ENCODE measurements at regions not wholly inside any gene's neighbourhood (a gene's known extent, or its start where the extent isn't known, plus 50 kb on each side); places are given as distances from the start of the nearest gene placed in this dataset.

DNA sequence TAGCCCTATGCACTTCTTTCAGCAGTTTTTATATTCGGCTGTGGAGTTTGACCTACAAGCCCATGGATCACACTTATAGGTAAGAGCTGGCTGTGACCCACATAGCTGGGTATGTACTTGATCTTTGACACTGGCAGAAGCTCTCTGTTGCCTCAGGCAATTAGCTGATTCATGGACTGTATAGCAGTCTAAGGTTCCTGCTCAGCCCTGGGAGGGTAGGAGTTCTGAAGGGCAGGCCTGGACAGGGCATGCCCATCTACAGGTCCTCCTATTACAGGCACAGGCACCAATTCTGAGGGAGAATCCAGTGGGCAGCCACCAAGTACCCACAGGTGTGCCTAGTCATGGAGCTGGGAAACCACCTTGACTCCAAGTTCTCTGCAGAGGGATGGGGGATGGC is 301.8 kb upstream of the GALNT5 start:
- no peak for DNase-seq (ENCODE audit: extremely low read depth, low read depth)
- no peak overlapping the region for H3K4me3 ChIP-seq (replicated peaks; ENCODE audit: low read depth, low read length)
- no peak for TF ChIP-seq CTCF (IDR thresholded peaks at IDR 0.05; ENCODE audit: low read depth, low read length, missing control alignments)

- DNase-seq (ENCODE audit: extremely low read depth, low read depth) = no peak
- H3K4me3 ChIP-seq (replicated peaks; ENCODE audit: low read depth, low read length) = no peak overlapping the region
- TF ChIP-seq CTCF (IDR thresholded peaks at IDR 0.05; ENCODE audit: low read depth, low read length, missing control alignments) = no peak
Measured at GRCh38 chr2:156956161-156956560, 301.3 kb upstream of the GALNT5 start.

GRCh38 chr2:156958374-156958773 is 299.1 kb upstream of the GALNT5 start:
- no peak for TF ChIP-seq CTCF (IDR thresholded peaks at IDR 0.05; ENCODE audit: low read depth, low read length, missing control alignments)
- H3K4me3 ChIP-seq (replicated peaks; ENCODE audit: low read depth, low read length) = no peak overlapping the region
- DNase-seq (ENCODE audit: extremely low read depth, low read depth) = no peak

- no peak for DNase-seq (ENCODE audit: extremely low read depth, low read depth)
- TF ChIP-seq CTCF (IDR thresholded peaks at IDR 0.05; ENCODE audit: low read depth, low read length, missing control alignments) = no peak
- no peak overlapping the region for H3K4me3 ChIP-seq (replicated peaks; ENCODE audit: low read depth, low read length)
Measured at GRCh38 chr2:156959481-156959880, 298.0 kb upstream of the GALNT5 start.

GRCh38 chr2:156982615-156983014 is 274.9 kb upstream of the GALNT5 start:
- no peak overlapping the region for H3K4me3 ChIP-seq (replicated peaks; ENCODE audit: low read depth, low read length)
- no peak for DNase-seq (ENCODE audit: extremely low read depth, low read depth)

GRCh38 chr2:156986339-156986988 is 271.0 kb upstream of the GALNT5 start:
- no peak for DNase-seq (ENCODE audit: extremely low read depth, low read depth)
- TF ChIP-seq CTCF (IDR thresholded peaks at IDR 0.05; ENCODE audit: low read depth, low read length, missing control alignments) = no peak
- no peak overlapping the region for H3K4me3 ChIP-seq (replicated peaks; ENCODE audit: low read depth, low read length)

More at GRCh38 chr2:156982615-156983014, 274.9 kb upstream of the GALNT5 start:
- no peak for TF ChIP-seq CTCF (IDR thresholded peaks at IDR 0.05; ENCODE audit: low read depth, low read length, missing control alignments)

GRCh38 chr2:156999661-157000060 is 257.8 kb upstream of the GALNT5 start:
- TF ChIP-seq CTCF (IDR thresholded peaks at IDR 0.05; ENCODE audit: low read depth, low read length, missing control alignments) = no peak
- DNase-seq (ENCODE audit: extremely low read depth, low read depth) = no peak
- H3K4me3 ChIP-seq (replicated peaks; ENCODE audit: low read depth, low read length) = no peak overlapping the region

Data from HFF-Myc (cell line).